Urothelium cell line (cell line): ENCODE measurements at regions not wholly inside any gene's neighbourhood (a gene's known extent, or its start where the extent isn't known, plus 50 kb on each side); places are given as distances from the start of the nearest gene placed in this dataset.

Experiments used
- DNase-seq: peaks from one replicate; pipeline ENCODE4 v3.0.0; 2011; ENCODE audit warnings: low spot score, mixed read lengths
- FAIRE-seq: peaks from 2 replicates; lab custom pipeline; 2011; peaks lifted over from hg19 to GRCh38; lab: Jason Lieb, UNC

GRCh38 chr1:234694661-234695060 is 84.7 kb upstream of the IRF2BP2 start:
- FAIRE-seq, result no peak
- no peak for DNase-seq

DNA sequence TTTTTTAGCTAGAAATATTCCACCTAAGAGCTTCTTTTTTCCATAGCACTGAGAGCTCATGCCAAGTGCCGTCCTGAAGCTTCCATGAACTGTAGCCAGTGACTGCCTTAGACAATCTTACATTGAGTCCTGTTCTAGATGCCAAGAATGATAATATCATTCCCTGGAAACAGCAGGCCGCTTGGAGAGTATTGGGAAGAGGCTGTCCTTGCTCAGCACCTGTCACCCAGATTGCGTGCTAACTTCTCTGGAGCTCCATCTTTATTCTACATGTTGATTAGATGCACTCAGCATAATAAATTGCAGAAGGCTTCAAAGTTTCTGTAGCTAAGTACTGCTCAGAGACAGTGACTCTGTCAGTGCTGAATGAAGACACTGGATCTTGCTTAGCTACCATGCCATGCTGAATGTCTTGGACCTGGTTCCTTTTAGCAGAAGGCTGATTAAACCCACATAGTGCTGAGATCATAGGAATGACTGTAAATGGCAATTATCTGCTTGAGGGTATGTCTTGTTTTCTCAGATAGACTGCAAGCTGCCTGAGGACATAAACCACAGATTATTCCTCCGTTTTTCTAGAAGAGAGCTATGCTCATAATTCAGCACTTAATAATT is 83.1 kb upstream of the IRF2BP2 start:
- FAIRE-seq, result no peak
- no peak for DNase-seq

- FAIRE-seq (no peak), DNase-seq (no peak)
These were observed 81.6 kb upstream of the IRF2BP2 start for GRCh38 chr1:234691567-234691966.

DNA sequence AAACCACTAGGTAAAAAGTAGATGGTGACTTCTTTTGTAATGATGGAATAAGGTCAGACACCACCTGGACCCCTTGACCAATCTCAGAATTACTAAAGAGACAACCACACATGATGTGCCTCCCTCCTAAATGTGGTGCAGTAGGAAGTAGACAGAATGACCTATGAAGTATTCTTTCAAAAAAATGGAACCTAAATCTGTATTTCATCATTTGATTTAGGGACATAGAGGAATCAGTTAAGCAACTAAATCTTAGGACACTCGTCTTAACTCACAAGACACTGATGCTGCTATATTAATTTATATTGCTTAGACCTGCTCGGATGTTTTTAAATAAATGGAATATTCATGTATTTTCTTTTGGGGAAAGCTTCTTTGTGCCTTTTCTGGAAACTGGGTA is 80.9 kb upstream of the IRF2BP2 start:
- no peak for FAIRE-seq
- no peak for DNase-seq

DNA sequence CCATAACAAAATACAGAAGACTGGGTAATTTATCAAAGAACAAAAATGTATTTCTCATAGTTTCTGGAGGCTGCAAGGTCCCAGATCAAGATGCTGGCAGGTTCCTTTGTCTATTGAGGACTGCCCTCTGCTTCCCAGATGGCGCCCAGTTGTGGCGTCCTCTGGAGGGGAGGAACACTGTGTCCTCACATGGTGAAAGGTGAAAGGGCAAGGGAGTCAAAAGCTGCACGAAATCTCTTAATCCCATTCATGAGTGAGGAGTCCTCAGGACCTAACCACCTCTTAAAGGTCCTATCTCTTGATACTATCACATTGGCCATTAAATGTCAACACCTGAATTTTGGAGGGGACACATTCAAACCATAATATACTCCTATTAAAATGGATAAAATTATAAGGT is 79.3 kb upstream of the IRF2BP2 start:
- DNase-seq, result no peak

DNA sequence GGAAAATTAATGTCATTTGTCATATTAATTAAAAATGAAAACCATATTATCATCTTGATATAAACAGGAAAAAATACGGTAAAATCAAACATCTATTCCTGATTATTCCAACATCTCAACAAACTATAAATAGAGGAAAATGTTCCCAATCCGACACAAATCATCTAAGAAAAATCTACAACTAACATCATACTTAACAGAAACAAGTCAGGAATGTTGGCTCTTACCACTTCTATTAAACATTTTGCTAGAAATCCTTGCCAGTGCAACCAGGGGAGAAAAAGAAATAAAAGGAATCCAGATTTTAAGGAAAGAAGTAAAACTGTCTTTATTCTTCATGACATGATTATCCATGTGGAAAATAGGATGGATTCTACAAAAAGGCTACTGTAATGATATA is 77.0 kb upstream of the IRF2BP2 start:
- FAIRE-seq (no peak), DNase-seq (no peak)

More for the DNA sequence above, 79.3 kb upstream of the IRF2BP2 start:
- no peak for FAIRE-seq

DNA sequence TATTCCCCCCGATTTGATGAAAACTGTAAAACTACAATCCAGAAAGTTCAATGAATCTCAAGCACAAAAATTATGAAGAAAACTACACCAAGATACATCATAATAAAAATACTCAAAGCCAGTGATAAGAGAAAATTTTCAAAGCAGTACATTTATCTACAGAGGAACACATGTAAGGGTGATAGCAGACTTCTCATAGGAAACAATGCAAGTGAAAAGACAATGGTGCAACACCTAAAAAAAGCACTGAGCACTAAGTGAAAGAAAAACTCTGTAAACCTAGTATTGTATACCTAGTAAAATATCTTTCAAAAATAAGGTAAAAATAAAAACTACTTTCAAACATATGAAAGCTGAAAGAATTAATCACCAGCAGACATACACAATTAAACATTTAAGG is 76.1 kb upstream of the IRF2BP2 start:
- FAIRE-seq (no peak), DNase-seq (no peak)

GRCh38 chr1:234684856-234685255 is 74.9 kb upstream of the IRF2BP2 start:
- DNase-seq (no peak), FAIRE-seq (no peak)

- FAIRE-seq (peak; percentile 74), DNase-seq (peak; percentile 72)
These were observed 74.1 kb upstream of the IRF2BP2 start for GRCh38 chr1:234683861-234684632.

- FAIRE-seq, result no peak
These were observed 73.3 kb upstream of the IRF2BP2 start for GRCh38 chr1:234683127-234683860.

GRCh38 chr1:234681990-234682389 is 72.0 kb upstream of the IRF2BP2 start:
- FAIRE-seq (no peak), DNase-seq (no peak)

More at GRCh38 chr1:234683127-234683860, 73.3 kb upstream of the IRF2BP2 start:
- DNase-seq, result no peak

DNA sequence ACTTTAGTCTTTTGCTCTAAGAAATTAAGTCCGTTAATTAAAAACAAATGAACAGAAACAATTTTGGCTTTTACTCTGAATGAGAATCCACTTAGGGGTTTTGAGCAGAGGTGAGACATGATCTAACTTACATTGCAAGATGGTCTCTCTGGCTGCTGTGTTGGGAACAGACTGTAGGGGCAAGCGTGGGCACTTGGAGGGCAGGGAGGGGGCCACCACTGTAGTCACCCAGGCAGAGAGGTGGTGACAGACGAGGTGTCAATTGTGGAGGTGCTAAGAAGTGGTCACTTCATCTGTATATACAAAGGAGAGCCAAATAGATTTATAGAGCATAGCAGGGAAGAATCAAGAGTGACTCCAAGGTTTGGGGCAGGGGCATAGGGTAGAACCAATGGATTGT is 71.1 kb upstream of the IRF2BP2 start:
- DNase-seq (no peak), FAIRE-seq (no peak)

- FAIRE-seq (no peak), DNase-seq (no peak)
These were observed 70.4 kb upstream of the IRF2BP2 start for GRCh38 chr1:234680331-234680904.

DNA sequence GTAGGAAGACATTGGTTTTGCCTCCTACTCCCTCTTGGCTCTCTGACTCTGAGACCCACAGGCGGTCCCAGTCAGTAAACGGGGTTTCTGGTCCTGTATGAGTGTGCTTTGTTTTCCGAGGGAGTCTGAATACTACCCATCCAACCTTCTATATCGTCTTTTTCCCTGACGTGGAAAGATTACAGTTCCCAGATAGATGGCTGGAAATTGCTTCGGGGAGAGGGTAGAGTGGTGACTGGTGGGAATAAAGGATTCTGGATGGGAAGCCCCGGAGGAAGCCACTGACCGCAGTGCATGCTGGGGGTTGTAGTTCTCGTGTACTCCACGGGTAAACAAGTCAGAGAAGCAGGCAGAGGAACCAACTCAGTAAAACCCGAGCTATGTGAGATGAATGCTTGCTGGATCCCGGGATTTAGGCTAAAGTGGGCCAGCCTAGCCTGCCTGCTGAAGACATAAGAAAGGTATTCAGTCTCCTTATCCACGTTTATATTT is 66.2 kb upstream of the IRF2BP2 start:
- peak; percentile 85 for DNase-seq
- FAIRE-seq, result peak; percentile 67

DNA sequence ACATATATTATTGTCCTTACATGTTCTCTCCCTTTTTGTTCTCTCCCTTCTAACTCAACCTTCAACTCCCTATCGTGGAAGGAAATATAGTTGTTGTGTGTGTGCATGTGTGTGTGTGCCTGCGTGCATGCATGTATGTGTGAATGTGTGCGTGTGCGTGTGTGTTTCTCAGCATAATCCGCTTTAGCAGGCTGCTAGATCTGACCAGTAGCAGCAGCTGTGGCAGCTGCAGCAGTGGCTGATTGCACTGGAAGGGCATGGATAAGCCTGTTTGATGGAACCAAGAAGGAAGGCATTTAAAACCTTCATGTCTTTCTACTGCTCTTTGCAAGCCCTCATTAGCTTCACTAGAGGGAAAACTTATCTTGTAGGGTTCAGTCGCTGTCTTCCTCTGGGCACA is 65.6 kb upstream of the IRF2BP2 start:
- FAIRE-seq (peak; percentile 69), DNase-seq (no peak)

DNA sequence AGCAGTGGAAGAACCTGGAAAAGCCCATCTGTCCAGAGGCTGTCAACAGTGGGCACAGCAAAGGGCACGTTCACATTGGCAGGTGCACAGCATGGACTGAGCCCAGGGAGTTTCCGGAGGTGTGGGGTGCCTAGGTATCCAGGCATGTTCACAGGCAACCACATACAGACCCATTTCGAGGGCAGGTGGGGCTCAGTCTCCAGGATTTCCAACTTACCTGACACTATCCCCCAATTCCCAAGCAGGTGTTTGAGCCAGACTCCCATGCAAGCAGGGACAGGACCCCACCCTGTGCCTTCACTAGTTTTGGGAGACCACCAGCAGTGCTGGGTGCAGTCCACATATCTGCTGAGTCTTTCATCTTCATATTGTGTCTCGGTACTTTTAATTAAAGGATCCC is 65.0 kb upstream of the IRF2BP2 start:
- FAIRE-seq (no peak), DNase-seq (no peak)

- DNase-seq (no peak), FAIRE-seq (no peak)
These were observed 64.3 kb upstream of the IRF2BP2 start for GRCh38 chr1:234674218-234674815.

GRCh38 chr1:234672349-234673135 is 62.6 kb upstream of the IRF2BP2 start:
- FAIRE-seq, result no peak

GRCh38 chr1:234670967-234671626 is 61.1 kb upstream of the IRF2BP2 start:
- DNase-seq (no peak), FAIRE-seq (no peak)

More at GRCh38 chr1:234672349-234673135, 62.6 kb upstream of the IRF2BP2 start:
- DNase-seq, result no peak

GRCh38 chr1:234669499-234669898 is 59.5 kb upstream of the IRF2BP2 start:
- no peak for DNase-seq
- FAIRE-seq, result no peak
